HCT116 (cell line): ENCODE measurements at regions not wholly inside any gene's neighbourhood (a gene's known extent, or its start where the extent isn't known, plus 50 kb on each side); places are given as distances from the start of the nearest gene placed in this dataset.

Source experiments
- ATAC-seq: fragments of 200-7000 bp; cut with Tn5 transposase; 2 replicates; pipeline ENCODE4 v1.9.1; 2020; ENCODE audit warnings: mild to moderate bottlenecking, moderate library complexity
- BruUV-seq: library from RNA; stranded (reverse); fragments of 400-500 nt; replicated peaks from 2 replicates; lab custom pipeline; 2021; lab: Mats Ljungman, UMichigan
- CTCF ChIA-PET: fragments of 300-600 bp; sonication (Branson Sonifier 250); formaldehyde crosslinking; loops from one replicate; lab custom pipeline; 2021; ENCODE audit warnings: antibody characterized with exemption; lab: Charles Lee
- POLR2A ChIA-PET: fragments of 300-600, 350-600 bp; sonication (Branson Sonifier 250); formaldehyde crosslinking; loops from one replicate; lab custom pipeline; 2021; ENCODE audit warnings: antibody characterized with exemption; lab: Charles Lee
- RAD21 ChIA-PET, 2 experiments: fragments of 300-600 bp; sonication (Branson Sonifier 250); formaldehyde crosslinking; loops; one replicate each; lab custom pipeline; 2023; ENCODE audit warnings: low total read pairs in 2 of 2; ENCODE audit not compliant: uncharacterized antibody in 2 of 2, unreplicated experiment in 2 of 2, low non-redundant PET in 1 of 2; lab: Charles Lee
- DNase-seq: peaks from one replicate; pipeline ENCODE4 v3.0.0-alpha.2; 2010; ENCODE audit warnings: low read depth, low spot score
- H2AFZ ChIP-seq: fragments of 200-600 bp; shearing (Covaris generic), sonication (generic); 2 replicates; pipeline ENCODE4 v1.6.1; 2017; ENCODE audit warnings: low read depth, mixed run types, mixed read lengths, antibody characterized with exemption, low read length; ENCODE audit not compliant: poor library complexity, severe bottlenecking
- H3K27ac ChIP-seq: 2 replicates; pipeline ENCODE4 v1.5.1; 2012; ENCODE audit warnings: low read depth, low read length
- H3K27me3 ChIP-seq: fragments of 200-600 bp; sonication (generic); 2 replicates; pipeline ENCODE4 v1.6.1; 2016; ENCODE audit warnings: mixed run types, low read length, mixed read lengths; ENCODE audit not compliant: insufficient read depth
- H3K36me3 ChIP-seq, 2 experiments: fragments of 200-500 bp in 1 of 2; fragments of 200-600 bp in 1 of 2; sonication (Bioruptor generic) in 1 of 2; sonication (generic) in 1 of 2; 2 replicates each; pipeline versions ENCODE4 v1.5.1 to v1.6.1; 2014 to 2016; ENCODE audit warnings: low read length in 2 of 2, inconsistent platforms in 1 of 2, mixed read lengths in 1 of 2, mixed run types in 1 of 2; ENCODE audit not compliant: insufficient read depth in 2 of 2, control insufficient read depth in 1 of 2
- H3K4me1 ChIP-seq, 2 experiments: fragments of 200-600 bp in 1 of 2; sonication (generic) in 1 of 2; 2 replicates each; pipeline versions ENCODE4 v1.5.1 to v1.6.1; 2012 to 2017; ENCODE audit warnings: low read length in 2 of 2, inconsistent platforms in 1 of 2, mild to moderate bottlenecking in 1 of 2, mixed read lengths in 1 of 2, mixed run types in 1 of 2, moderate library complexity in 1 of 2; ENCODE audit not compliant: insufficient read depth in 2 of 2, control insufficient read depth in 1 of 2
- H3K4me2 ChIP-seq: fragments of 200-600 bp; sonication (generic); 2 replicates; pipeline ENCODE4 v1.6.1; 2017; ENCODE audit warnings: mixed run types, low read length, mixed read lengths
- H3K4me3 ChIP-seq, 2 experiments: fragments of 200-600 bp in 1 of 2; sonication (generic) in 1 of 2; replicated peaks in 1 of 2; 2 replicates each; pipeline ENCODE4 v1.5.1; 2011 to 2016; ENCODE audit warnings: low read length in 2 of 2, control low read depth in 1 of 2, low read depth in 1 of 2, mild to moderate bottlenecking in 1 of 2, mixed read lengths in 1 of 2, mixed run types in 1 of 2
- H3K79me2 ChIP-seq: fragments of 200-600 bp; sonication (generic); 2 replicates; pipeline ENCODE4 v1.6.1; 2017; ENCODE audit warnings: mild to moderate bottlenecking, mixed run types, low read length, moderate library complexity, mixed read lengths; ENCODE audit not compliant: insufficient read depth
- H3K9ac ChIP-seq: fragments of 200-600 bp; sonication (generic); 2 replicates; pipeline ENCODE4 v1.6.1; 2016; ENCODE audit warnings: low read length, mixed read lengths
- H3K9me2 ChIP-seq: fragments of 200-600 bp; sonication (generic), shearing (Covaris generic); 2 replicates; pipeline ENCODE4 v1.6.1; 2017; ENCODE audit warnings: mixed run types, mild to moderate bottlenecking, moderate library complexity; ENCODE audit not compliant: insufficient read depth
- H3K9me3 ChIP-seq, 2 experiments: fragments of 200-500 bp in 1 of 2; fragments of 200-600 bp in 1 of 2; sonication (Bioruptor generic) in 1 of 2; sonication (generic) in 1 of 2; 2 replicates each; pipeline ENCODE4 v1.6.1; 2014 to 2017; ENCODE audit warnings: low read length in 2 of 2, mixed read lengths in 2 of 2, inconsistent platforms in 1 of 2, low read depth in 1 of 2, mild to moderate bottlenecking in 1 of 2, mixed run types in 1 of 2, moderate library complexity in 1 of 2; ENCODE audit not compliant: control insufficient read depth in 1 of 2, insufficient read depth in 1 of 2
- H4K20me1 ChIP-seq: fragments of 200-600 bp; sonication (generic), shearing (Covaris generic); 2 replicates; pipeline ENCODE4 v1.6.1; 2017; ENCODE audit warnings: mixed run types, mild to moderate bottlenecking, moderate library complexity; ENCODE audit not compliant: insufficient read depth
- ATF3 ChIP-seq: IDR thresholded peaks from 2 replicates; pipeline ENCODE4 v1.6.1; 2012
- CBX3 ChIP-seq: IDR thresholded peaks from 2 replicates; pipeline ENCODE4 v1.6.1; 2012; ENCODE audit warnings: low read depth
- CEBPB ChIP-seq: IDR thresholded peaks from 2 replicates; pipeline ENCODE4 v1.6.1; 2012; ENCODE audit warnings: low read depth
- EZH2phosphoT487 ChIP-seq: fragments of 200-600 bp; IDR thresholded peaks from 2 replicates; pipeline ENCODE4 v1.6.1; 2018; ENCODE audit warnings: antibody characterized with exemption, borderline replicate concordance
- JUND ChIP-seq: IDR thresholded peaks from 2 replicates; pipeline ENCODE4 v1.6.1; 2012
- POLR2A ChIP-seq: IDR thresholded peaks from 2 replicates; pipeline ENCODE4 v1.7.0; 2011; ENCODE audit warnings: borderline replicate concordance; ENCODE audit not compliant: insufficient read depth, insufficient read length; ENCODE audit errors: extremely low read depth
- REST ChIP-seq: IDR thresholded peaks from 2 replicates; pipeline ENCODE4 v1.6.1; 2012; ENCODE audit warnings: low read depth
- SIN3A ChIP-seq: IDR thresholded peaks from 2 replicates; pipeline ENCODE4 v1.6.1; 2012; ENCODE audit warnings: low read depth
- SP1 ChIP-seq: IDR thresholded peaks from 2 replicates; pipeline ENCODE4 v1.6.1; 2012; ENCODE audit warnings: low read depth
- SRF ChIP-seq: IDR thresholded peaks from 2 replicates; pipeline ENCODE4 v1.6.1; 2012; ENCODE audit warnings: low read depth
- TCF7L2 ChIP-seq: IDR thresholded peaks from 2 replicates; pipeline ENCODE4 v1.7.0; 2011; ENCODE audit warnings: borderline replicate concordance, inconsistent platforms; ENCODE audit not compliant: insufficient read depth, insufficient read length; ENCODE audit errors: extremely low read depth
- ZFX ChIP-seq: fragments of 450-650 bp; IDR thresholded peaks from 2 replicates; pipeline ENCODE4 v1.6.1; 2017
- intact Hi-C: fragments of 100-400 bp; cut with micrococcal nuclease; formaldehyde crosslinking; loops from 2 replicates; pipeline ENCODE4 v1.10.0; 2022

- ChIA-PET POLR2A (no interaction called here), CTCF (no interaction called here), RAD21 (no interaction called here)
- Histone ChIP-seq H3K36me3 (no peaks in the 10 kb centered on the region), H3K9me2 (no peaks in the 10 kb centered on the region), H3K9ac (no peak overlapping the region), H4K20me1 (no peaks in the 10 kb centered on the region), H3K79me2 (no peaks in the 10 kb centered on the region), H3K4me2 (no peak overlapping the region), H2AFZ (no peak overlapping the region), H3K9me3 (peaks cover 8 to 10% of the 10 kb centered on the region in 2 experiments; a peak in 2 of 4 replicates), H3K4me1 (no peaks in the 10 kb centered on the region), H3K27me3 (no peaks in the 10 kb centered on the region), H3K27ac (no peak overlapping the region), H3K4me3 (no peak overlapping the region)
- DNase-seq (no peak), ATAC-seq (no peak)
- no TSS peak for BruUV-seq
- intact Hi-C loops, result no loop called here
- no peak for TF ChIP-seq REST
- TF ChIP-seq, all 23 proteins: peak for 0
Observed at GRCh38 chr3:1929788-1930414, 168.8 kb upstream of the CNTN4 start.

- H3K79me2 ChIP-seq, result no peaks in the 10 kb centered on the region
- ChIA-PET RAD21 (no interaction called here), POLR2A (no interaction called here), CTCF (no interaction called here)
- no peak overlapping the region for H3K4me3 ChIP-seq
- intact Hi-C loops, result no loop called here
- no peak overlapping the region for H3K4me2 ChIP-seq
- H4K20me1 ChIP-seq, result no peaks in the 10 kb centered on the region
- BruUV-seq, result no TSS peak
- DNase-seq, result no peak
- ATAC-seq, result no peak
- H3K36me3 ChIP-seq, result no peaks in the 10 kb centered on the region
- H3K9ac ChIP-seq, result no peak overlapping the region
- no peaks in the 10 kb centered on the region for H3K27me3 ChIP-seq
- no peaks in the 10 kb centered on the region for H3K4me1 ChIP-seq
- no peak overlapping the region for H2AFZ ChIP-seq
- no peaks in the 10 kb centered on the region for H3K9me2 ChIP-seq
- H3K27ac ChIP-seq, result no peak overlapping the region
- H3K9me3 ChIP-seq, result peaks cover 0 to 9% of the 10 kb centered on the region in 2 experiments; a peak in 2 of 4 replicates
- TF ChIP-seq ATF3 (no peak), CBX3 (no peak), CEBPB (no peak), EZH2phosphoT487 (no peak), TCF7L2 (no peak), REST (no peak), SIN3A (no peak), SP1 (no peak), SRF (no peak), POLR2A (no peak), ZFX (no peak), JUND (no peak)
Observed at GRCh38 chr3:1938975-1939374, 159.7 kb upstream of the CNTN4 start.
